A673 (cell line): ENCODE measurements at regions not wholly inside any gene's neighbourhood (a gene's known extent, or its start where the extent isn't known, plus 50 kb on each side); places are given as distances from the start of the nearest gene placed in this dataset.

Source experiments
- EZH2 ChIP-seq: fragments of 200-600 bp; sonication (generic); IDR thresholded peaks from 2 replicates; pipeline ENCODE4 v1.6.1; 2017; ENCODE audit warnings: borderline replicate concordance, low read depth, mild to moderate bottlenecking, mixed read lengths, antibody characterized with exemption, low read length; ENCODE audit not compliant: poor library complexity, severe bottlenecking
- TF ChIP-seq, protein P1 (sequence below): fragments of 300-800, 200-600 bp; sonication (generic); conservative IDR thresholded peaks from 2 replicates; pipeline ENCODE4 v1.5.1; 2017; ENCODE audit warnings: low read depth, mild to moderate bottlenecking, antibody characterized with exemption, low read length, moderate library complexity, mixed read lengths

DNA sequence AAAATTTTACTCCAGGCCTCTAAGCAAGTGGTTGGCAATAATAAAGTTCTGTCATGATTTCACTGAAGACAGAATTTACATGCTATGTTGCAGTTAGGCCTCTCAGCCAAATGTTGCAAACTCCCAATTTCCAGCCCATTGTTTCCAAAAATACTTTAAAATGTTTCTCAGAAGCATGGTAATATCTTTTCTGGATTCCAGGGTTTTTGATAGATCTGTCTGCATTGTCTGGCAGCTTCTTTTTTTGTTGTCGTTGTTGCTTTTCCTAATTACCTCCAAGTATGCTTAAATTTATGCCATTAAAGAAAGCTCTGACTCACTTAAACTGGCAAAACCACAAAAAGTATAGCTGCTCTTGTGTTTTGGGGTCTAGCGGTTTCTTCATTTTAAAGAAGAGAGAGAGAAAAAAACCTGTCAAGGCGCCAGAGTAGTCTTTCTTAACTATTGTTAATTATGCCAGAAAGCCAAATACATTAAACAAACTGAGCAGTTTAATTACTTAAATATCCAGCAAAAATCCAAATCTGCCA is 97.0 kb downstream of the AGTR2 start:
- TF ChIP-seq, protein P1, sequence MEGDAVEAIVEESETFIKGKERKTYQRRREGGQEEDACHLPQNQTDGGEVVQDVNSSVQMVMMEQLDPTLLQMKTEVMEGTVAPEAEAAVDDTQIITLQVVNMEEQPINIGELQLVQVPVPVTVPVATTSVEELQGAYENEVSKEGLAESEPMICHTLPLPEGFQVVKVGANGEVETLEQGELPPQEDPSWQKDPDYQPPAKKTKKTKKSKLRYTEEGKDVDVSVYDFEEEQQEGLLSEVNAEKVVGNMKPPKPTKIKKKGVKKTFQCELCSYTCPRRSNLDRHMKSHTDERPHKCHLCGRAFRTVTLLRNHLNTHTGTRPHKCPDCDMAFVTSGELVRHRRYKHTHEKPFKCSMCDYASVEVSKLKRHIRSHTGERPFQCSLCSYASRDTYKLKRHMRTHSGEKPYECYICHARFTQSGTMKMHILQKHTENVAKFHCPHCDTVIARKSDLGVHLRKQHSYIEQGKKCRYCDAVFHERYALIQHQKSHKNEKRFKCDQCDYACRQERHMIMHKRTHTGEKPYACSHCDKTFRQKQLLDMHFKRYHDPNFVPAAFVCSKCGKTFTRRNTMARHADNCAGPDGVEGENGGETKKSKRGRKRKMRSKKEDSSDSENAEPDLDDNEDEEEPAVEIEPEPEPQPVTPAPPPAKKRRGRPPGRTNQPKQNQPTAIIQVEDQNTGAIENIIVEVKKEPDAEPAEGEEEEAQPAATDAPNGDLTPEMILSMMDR = no peak
- TF ChIP-seq EZH2 = no peak
